GM12865 (cell line): ENCODE measurements at regions not wholly inside any gene's neighbourhood (a gene's known extent, or its start where the extent isn't known, plus 50 kb on each side); places are given as distances from the start of the nearest gene placed in this dataset.

Experiments
- DNase-seq: peaks from one replicate; pipeline ENCODE4 v3.0.0; 2010; ENCODE audit warnings: low read depth
- H3K4me3 ChIP-seq: 2 replicates; pipeline ENCODE4 v1.5.1; 2011; ENCODE audit warnings: mild to moderate bottlenecking, low read depth, low read length, control low read depth
- TF ChIP-seq, protein P1 (sequence below): IDR thresholded peaks from 2 replicates; pipeline ENCODE4 v1.5.1; 2011; ENCODE audit warnings: low read length, control low read depth, low read depth, inconsistent platforms; ENCODE audit not compliant: insufficient read depth; ENCODE audit errors: missing control alignments

DNA sequence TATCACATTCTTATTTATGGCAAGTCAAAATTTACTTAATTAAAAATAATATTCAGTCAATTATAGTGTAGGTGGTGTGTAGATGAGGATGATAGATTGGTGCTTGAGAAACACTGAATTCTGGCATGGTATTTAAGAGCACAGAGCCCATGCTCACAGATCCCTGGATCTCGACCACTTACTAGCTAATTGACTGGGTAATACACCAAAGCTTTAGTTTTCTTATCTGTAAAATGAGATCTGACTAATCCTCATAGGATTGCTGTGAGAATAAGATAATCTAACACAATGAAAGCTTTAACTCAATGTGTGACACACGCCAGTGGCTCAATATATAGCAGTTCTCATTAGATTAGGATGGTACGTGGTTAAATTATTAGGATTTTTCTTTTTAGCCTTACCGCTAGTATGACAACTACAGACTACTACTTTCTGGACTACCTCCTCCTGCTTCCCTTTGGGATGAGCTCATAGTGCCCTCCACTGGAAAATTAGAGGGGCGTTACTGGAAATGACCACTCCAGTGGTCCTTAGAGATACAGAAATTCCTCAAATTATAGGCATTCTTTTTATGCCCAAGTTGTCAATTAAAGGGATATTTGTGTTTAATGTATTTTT lies 482.8 kb upstream of the TBX3 start:
- H3K4me3 ChIP-seq = no peak overlapping the region
- TF ChIP-seq, protein P1, sequence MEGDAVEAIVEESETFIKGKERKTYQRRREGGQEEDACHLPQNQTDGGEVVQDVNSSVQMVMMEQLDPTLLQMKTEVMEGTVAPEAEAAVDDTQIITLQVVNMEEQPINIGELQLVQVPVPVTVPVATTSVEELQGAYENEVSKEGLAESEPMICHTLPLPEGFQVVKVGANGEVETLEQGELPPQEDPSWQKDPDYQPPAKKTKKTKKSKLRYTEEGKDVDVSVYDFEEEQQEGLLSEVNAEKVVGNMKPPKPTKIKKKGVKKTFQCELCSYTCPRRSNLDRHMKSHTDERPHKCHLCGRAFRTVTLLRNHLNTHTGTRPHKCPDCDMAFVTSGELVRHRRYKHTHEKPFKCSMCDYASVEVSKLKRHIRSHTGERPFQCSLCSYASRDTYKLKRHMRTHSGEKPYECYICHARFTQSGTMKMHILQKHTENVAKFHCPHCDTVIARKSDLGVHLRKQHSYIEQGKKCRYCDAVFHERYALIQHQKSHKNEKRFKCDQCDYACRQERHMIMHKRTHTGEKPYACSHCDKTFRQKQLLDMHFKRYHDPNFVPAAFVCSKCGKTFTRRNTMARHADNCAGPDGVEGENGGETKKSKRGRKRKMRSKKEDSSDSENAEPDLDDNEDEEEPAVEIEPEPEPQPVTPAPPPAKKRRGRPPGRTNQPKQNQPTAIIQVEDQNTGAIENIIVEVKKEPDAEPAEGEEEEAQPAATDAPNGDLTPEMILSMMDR = no peak
- no peak for DNase-seq

DNA sequence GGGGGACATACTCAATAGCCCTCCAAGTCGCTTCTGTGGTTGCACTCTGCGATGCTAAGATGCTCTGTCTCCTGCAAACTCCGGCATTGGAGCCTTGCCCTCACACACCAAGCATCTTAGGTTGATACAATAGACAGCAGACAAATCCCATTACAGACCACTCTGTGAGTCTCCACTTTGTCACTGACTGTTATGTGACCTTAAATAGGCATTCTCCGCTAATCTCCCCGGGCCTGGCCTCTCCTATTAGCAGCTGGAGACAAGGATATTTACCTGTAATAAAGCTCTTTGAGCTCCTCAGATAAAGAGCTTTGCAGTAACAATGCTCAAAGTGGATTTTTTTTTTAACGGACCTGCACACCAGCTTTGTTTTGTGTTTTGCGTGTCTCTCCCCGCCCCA lies 479.7 kb upstream of the TBX3 start:
- no peak overlapping the region for H3K4me3 ChIP-seq
- TF ChIP-seq, protein P1 = no peak
- DNase-seq = no peak

DNA sequence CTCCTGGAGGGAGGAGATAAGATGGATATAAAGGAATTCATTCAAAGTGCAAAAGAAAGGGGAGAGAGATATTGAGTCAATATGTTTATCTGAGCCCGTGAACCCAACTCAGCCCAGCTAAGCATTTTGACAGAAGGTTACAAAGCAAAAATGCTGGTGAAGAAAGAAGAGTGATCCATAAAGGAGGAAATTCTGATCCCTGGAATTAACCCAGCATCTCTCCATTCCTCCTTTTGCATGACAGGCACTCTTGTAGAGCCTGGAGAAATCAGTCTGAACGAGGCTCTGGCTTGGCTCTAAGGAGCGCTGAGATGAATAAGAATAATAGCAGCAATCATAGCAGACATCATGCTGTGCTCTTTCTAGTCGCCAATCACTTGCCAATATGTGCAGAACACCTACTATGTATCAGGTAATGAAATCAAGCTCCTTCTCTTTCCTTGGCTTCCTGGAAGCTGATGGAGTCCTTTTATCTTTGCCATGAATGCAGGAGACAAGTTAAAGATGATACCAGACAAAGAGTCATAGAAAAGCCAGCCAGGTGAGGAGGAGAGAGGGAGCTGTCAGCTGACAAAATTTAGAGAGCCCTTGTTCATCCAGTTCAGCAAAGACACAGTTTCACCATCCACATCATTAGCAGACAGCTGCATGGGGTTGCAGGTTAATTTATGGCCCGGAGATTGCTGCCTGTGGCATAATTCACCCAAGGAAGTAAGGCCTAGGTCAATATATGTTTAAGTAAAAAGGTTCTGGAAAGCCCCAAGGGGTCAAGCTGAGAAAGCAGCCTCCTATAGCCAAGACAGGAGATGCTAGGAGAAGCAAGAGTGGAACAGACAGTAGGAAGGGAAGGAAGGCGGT lies 476.5 kb upstream of the TBX3 start:
- H3K4me3 ChIP-seq = no peak overlapping the region
- no peak for DNase-seq
- TF ChIP-seq, protein P1 = no peak

- TF ChIP-seq, protein P1 = no peak
- DNase-seq = no peak
- H3K4me3 ChIP-seq = no peak overlapping the region
Measured at GRCh38 chr12:115158816-115159215, 474.8 kb upstream of the TBX3 start.

GRCh38 chr12:115155665-115156645 lies 472.0 kb upstream of the TBX3 start:
- DNase-seq = no peak
- no peak overlapping the region for H3K4me3 ChIP-seq
- TF ChIP-seq, protein P1 = no peak

DNA sequence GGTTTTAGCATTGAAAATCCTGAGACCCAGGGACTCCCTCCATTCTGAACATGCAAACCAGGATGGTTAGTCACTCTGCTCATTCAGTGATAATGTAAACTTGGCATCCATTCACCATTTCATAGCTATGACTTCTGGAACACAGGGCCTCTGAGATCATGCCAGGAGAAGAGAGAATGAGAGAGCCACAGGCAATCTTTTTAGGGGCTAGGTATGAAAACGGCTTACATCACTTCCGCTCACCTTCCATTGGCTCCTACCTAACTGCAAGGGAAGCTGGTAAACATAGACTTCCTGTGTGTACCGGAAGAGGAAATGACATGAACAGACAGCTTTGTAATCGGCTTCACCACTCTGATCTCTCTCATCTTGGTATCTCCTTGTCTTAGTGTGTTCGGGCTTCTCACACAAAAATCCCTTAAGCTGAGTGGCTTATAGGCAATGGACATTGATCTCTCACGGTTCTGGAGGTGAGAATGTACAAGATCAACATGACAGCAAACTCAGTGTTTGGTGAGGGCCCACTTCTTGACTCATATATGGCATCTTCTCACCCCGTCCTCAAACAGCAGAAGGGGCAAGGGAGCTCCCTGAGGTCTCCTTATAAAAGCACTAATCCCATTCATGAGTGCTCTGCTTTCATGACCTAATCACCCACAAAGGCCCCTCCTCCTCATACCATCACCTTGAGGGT lies 465.9 kb upstream of the TBX3 start:
- H3K4me3 ChIP-seq = no peak overlapping the region
- TF ChIP-seq, protein P1 = no peak
- no peak for DNase-seq
